Left ventricle myocardium inferior (tissue), 1 donor: ENCODE measurements at regions not wholly inside any gene's neighbourhood (a gene's known extent, or its start where the extent isn't known, plus 50 kb on each side); places are given as distances from the start of the nearest gene placed in this dataset.

Source experiments
- DNase-seq: peaks from one replicate; pipeline ENCODE4 v3.0.0-alpha.2; 2020
- H3K27ac ChIP-seq: fragments of 200-600 bp; replicated peaks from 2 replicates; pipeline ENCODE4 v1.8.0; 2021
- H3K27me3 ChIP-seq: fragments of 200-600 bp; 2 replicates; pipeline ENCODE4 v1.8.0; 2021; ENCODE audit warnings: low read depth
- H3K36me3 ChIP-seq: fragments of 200-600 bp; 2 replicates; pipeline ENCODE4 v1.8.0; 2021
- H3K4me1 ChIP-seq: fragments of 200-600 bp; 2 replicates; pipeline ENCODE4 v1.8.0; 2021
- H3K4me3 ChIP-seq: fragments of 200-600 bp; 2 replicates; pipeline ENCODE4 v1.8.0; 2021; ENCODE audit warnings: mild to moderate bottlenecking, moderate library complexity
- H3K9me3 ChIP-seq: fragments of 200-600 bp; replicated peaks from 2 replicates; pipeline ENCODE4 v1.8.0; 2021
- intact Hi-C: fragments of 100-400 bp; cut with micrococcal nuclease; formaldehyde crosslinking; loops from one replicate; pipeline ENCODE4 v1.11.0; 2022
- TF ChIP-seq, protein P1 (sequence below): fragments of 200-600 bp; IDR thresholded peaks from 2 replicates; pipeline ENCODE4 v1.8.0; 2021; ENCODE audit warnings: antibody characterized with exemption, mild to moderate bottlenecking, borderline replicate concordance
- donor health status: DM: no; HTN: yes; CAD: no; lungs with severe emphysema.

DNA sequence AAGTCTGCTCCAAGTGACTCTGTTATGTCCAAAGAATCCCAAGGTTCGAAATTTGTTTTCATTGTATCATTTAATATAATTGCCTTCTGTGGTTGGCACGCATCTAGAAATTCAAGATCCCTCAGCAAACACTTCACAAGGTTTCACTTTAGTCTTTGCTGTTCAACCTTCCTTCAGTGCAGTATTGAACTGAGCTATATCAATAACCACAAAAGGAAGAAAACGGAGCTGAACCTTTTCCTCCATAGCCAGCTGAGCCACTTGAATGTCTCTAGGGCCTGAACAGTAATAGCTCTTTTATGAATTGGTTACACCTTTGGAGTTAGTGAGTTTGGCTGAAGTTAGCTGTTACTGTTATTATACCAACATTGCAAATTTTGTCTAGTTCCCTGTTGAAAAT, 357.7 kb upstream of the HNRNPA3 start:
- intact Hi-C loops = no loop called here
- no peaks in the 10 kb centered on the region for H3K9me3 ChIP-seq
- H3K27ac ChIP-seq = no peak overlapping the region
- H3K36me3 ChIP-seq = no peaks in the 10 kb centered on the region
- peaks cover 20% of the 10 kb centered on the region for H3K27me3 ChIP-seq
- H3K4me1 ChIP-seq = no peaks in the 10 kb centered on the region
- no peak overlapping the region for H3K4me3 ChIP-seq
- DNase-seq = no peak
- TF ChIP-seq, protein P1, sequence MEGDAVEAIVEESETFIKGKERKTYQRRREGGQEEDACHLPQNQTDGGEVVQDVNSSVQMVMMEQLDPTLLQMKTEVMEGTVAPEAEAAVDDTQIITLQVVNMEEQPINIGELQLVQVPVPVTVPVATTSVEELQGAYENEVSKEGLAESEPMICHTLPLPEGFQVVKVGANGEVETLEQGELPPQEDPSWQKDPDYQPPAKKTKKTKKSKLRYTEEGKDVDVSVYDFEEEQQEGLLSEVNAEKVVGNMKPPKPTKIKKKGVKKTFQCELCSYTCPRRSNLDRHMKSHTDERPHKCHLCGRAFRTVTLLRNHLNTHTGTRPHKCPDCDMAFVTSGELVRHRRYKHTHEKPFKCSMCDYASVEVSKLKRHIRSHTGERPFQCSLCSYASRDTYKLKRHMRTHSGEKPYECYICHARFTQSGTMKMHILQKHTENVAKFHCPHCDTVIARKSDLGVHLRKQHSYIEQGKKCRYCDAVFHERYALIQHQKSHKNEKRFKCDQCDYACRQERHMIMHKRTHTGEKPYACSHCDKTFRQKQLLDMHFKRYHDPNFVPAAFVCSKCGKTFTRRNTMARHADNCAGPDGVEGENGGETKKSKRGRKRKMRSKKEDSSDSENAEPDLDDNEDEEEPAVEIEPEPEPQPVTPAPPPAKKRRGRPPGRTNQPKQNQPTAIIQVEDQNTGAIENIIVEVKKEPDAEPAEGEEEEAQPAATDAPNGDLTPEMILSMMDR = no peak

DNA sequence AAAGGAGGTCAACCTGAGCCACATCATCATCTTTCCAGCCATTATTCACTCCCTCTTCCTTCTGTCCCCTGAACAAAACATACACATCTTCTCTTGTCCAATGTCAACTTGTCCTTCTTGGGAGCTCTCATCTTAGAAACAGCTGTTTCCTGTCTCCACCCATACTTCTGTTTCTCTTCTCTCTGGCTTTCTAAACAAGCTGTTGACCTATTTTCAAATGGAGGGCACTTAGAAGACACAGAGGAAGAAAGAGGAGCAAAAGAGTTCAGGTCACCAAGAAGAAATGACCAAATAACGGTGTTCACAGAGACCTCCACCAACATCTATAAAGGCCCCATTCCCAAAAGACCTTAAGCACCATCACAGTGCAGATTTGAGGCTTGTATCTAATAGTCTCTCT, 355.9 kb upstream of the HNRNPA3 start:
- DNase-seq = no peak
- no peaks in the 10 kb centered on the region for H3K36me3 ChIP-seq
- peaks cover 30% of the 10 kb centered on the region for H3K27me3 ChIP-seq
- TF ChIP-seq, protein P1 = no peak
- no peak overlapping the region for H3K4me3 ChIP-seq
- H3K27ac ChIP-seq = no peak overlapping the region
- H3K4me1 ChIP-seq = no peaks in the 10 kb centered on the region
- no peaks in the 10 kb centered on the region for H3K9me3 ChIP-seq
- intact Hi-C loops = no loop called here

DNA sequence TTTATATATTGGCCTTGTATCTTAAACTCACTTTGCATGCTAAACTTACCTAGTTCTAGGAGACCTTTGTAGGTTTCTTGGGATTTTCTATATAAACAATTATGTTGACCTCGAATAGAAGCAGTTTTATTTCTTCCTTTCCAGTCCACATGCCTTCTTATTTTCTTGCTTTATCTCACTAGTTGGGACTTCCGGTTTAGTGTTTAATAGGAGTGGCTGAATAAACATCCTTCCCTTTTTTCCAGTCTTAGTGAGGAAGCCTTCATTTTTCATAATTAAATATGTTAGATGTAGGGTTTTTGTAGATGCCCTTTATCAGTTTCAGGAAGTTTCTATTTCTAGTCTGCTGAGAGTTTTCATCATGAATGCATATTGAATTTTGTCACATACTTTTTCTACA, 347.3 kb upstream of the HNRNPA3 start:
- intact Hi-C loops = no loop called here
- Histone ChIP-seq H3K4me1 (no peaks in the 10 kb centered on the region), H3K4me3 (no peak overlapping the region), H3K36me3 (no peaks in the 10 kb centered on the region), H3K27me3 (peaks cover 21% of the 10 kb centered on the region), H3K27ac (no peak overlapping the region), H3K9me3 (no peaks in the 10 kb centered on the region)
- no peak for DNase-seq
- TF ChIP-seq, protein P1 = no peak

DNA sequence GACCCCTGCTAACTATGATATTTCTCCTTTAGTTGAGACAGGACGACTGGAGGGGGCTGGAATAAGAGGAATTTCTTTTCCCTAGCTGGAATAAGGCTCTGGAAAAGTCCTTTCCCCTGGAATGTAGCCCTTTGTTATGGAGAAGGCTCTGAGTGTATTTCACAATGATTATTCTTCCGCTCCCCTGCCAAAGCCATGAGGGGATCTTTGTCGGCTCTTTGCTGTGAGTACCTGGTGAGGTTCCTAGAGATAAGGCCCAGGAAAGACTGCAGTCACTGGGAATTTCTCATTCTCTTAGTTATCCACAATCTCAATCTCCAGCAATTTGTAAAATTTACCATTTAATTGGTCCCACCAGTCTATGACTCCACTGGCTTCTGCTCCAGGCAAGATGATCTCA, 340.2 kb upstream of the HNRNPA3 start:
- intact Hi-C loops = no loop called here

DNA sequence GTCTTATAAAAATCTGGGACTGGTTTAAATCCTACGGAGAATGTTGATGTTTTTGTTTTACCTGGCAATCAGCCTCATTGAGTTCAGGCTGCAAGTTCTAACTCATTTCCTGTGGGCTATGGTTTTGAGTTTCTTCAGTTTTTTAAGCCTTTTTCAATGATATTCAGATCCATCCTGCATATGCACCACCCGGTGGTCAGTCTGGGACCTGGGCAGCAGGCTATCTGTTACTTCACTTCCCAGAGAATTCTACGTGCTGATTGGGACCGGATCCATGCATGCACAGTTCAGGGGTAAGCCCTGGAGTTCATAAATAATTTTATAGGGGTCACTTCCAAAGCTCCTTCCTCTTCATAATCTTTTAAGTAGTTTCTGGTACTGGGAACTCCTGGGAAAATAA, 339.2 kb upstream of the HNRNPA3 start:
- H3K4me3 ChIP-seq = no peak overlapping the region
- H3K27ac ChIP-seq = no peak overlapping the region
- H3K9me3 ChIP-seq = peaks cover 28% of the 10 kb centered on the region
- no peak for DNase-seq
- H3K4me1 ChIP-seq = no peaks in the 10 kb centered on the region
- TF ChIP-seq, protein P1 = no peak
- peaks cover 35% of the 10 kb centered on the region for H3K27me3 ChIP-seq
- intact Hi-C loops = no loop called here
- H3K36me3 ChIP-seq = no peaks in the 10 kb centered on the region

More for the DNA sequence above, 340.2 kb upstream of the HNRNPA3 start:
- Histone ChIP-seq H3K4me3 (no peak overlapping the region), H3K27me3 (peaks cover 38% of the 10 kb centered on the region), H3K36me3 (no peaks in the 10 kb centered on the region), H3K4me1 (no peaks in the 10 kb centered on the region), H3K9me3 (peaks cover 28% of the 10 kb centered on the region), H3K27ac (no peak overlapping the region)
- DNase-seq = no peak
- TF ChIP-seq, protein P1 = no peak
